Panc1 (cell line): ENCODE measurements at regions not wholly inside any gene's neighbourhood (a gene's known extent, or its start where the extent isn't known, plus 50 kb on each side); places are given as distances from the start of the nearest gene placed in this dataset.

Source experiments
- SIN3A ChIP-seq: IDR thresholded peaks from 2 replicates; pipeline ENCODE4 v1.6.1; 2012; ENCODE audit warnings: low read depth, mild to moderate bottlenecking, low read length, moderate library complexity, borderline replicate concordance; ENCODE audit not compliant: insufficient read depth
- TF ChIP-seq, protein P1 (sequence below): fragments of 450-650 bp; IDR thresholded peaks from 2 replicates; pipeline ENCODE4 v1.5.1; 2017; ENCODE audit warnings: mild to moderate bottlenecking

GRCh38 chr16:22663389-22664064, 150.4 kb upstream of the HS3ST2 start:
- TF ChIP-seq, protein P1, sequence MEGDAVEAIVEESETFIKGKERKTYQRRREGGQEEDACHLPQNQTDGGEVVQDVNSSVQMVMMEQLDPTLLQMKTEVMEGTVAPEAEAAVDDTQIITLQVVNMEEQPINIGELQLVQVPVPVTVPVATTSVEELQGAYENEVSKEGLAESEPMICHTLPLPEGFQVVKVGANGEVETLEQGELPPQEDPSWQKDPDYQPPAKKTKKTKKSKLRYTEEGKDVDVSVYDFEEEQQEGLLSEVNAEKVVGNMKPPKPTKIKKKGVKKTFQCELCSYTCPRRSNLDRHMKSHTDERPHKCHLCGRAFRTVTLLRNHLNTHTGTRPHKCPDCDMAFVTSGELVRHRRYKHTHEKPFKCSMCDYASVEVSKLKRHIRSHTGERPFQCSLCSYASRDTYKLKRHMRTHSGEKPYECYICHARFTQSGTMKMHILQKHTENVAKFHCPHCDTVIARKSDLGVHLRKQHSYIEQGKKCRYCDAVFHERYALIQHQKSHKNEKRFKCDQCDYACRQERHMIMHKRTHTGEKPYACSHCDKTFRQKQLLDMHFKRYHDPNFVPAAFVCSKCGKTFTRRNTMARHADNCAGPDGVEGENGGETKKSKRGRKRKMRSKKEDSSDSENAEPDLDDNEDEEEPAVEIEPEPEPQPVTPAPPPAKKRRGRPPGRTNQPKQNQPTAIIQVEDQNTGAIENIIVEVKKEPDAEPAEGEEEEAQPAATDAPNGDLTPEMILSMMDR: no peak
- TF ChIP-seq SIN3A: no peak
